ENCODE measurements at regions not wholly inside any gene's neighbourhood (a gene's known extent, or its start where the extent isn't known, plus 50 kb on each side); places are given as distances from the start of the nearest gene placed in this dataset.

DNA sequence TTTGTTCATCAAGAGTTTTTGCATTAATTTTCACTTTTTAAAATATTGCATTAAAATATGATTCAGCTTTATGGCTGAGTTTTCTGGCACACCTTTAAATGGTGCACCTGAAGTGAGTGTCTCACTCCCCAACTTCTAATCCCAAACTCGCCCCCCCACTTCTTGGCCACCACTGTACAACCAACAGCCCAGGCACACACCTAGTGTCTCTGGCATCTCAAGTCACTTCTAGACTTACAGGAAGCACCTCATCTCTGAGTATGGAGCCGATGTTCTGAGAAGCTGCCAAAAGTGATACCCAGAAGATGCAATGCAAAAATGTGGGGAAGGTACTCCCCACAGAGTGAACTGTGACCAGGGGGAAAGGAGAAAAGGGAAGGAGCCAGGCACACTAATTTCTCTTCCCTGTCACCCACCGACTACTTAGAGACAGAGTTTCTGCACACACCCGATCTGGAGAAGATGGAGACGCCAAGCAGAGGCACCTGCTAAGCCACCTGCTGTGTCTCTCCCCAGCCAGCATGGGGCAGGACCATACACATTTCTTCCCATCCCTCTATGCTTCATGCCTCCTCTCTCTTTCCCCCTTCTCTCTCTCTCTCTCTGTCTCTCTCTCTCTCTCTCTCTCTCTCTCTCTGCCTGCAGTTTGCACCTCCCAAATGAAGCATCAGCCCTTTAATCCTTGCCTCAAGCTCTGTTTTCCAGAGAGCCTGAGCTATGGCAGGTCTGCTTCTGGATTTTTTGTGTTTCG, 155.3 kb upstream of the ZNF507 start:
- in situ Hi-C loops (cut with MboI; ENCODE audit: low pct_ligation_motif_present in 1 of 4, low pct_unique_long_range_greater_than_20kb in 1 of 4, low sequenced_read_pairs in 3 of 4): no loop called here
- TF ChIP-seq POLR2AphosphoS5 (IDR thresholded peaks at IDR 0.05) (no peak), POLR2A (IDR thresholded peaks at IDR 0.05) (no peak), EP300 (IDR thresholded peaks at IDR 0.05; ENCODE audit: low read depth) (no peak), CTCF (IDR thresholded peaks at IDR 0.05) (no peak)
- intact Hi-C loops (cut with DNase I; ENCODE audit: low total_unique reads): no loop called here
- Histone ChIP-seq H3K4me1 (no peaks in the 10 kb centered on the region), H3K9me3 (no peaks in the 10 kb centered on the region), H3K27me3 (no peaks in the 10 kb centered on the region), H3K36me3 (no peaks in the 10 kb centered on the region), H3K27ac (no peak overlapping the region), H3K4me3 (no peak overlapping the region)
- WGBS, 2 donors (ENCODE audit: low coverage in 1 of 2): 55 to 57% methylated on average over 2 to 6 of the region's 6 CpGs
- no peak for DNase-seq

- H3K27me3 ChIP-seq: no peaks in the 10 kb centered on the region
- no peaks in the 10 kb centered on the region for H3K4me1 ChIP-seq
- 82% methylated on average over 3 of the region's 3 CpGs; no CpG with 5 or more reads in 1 of the 2 donors for WGBS, 2 donors (ENCODE audit: low coverage in 1 of 2)
- H3K27ac ChIP-seq: no peak overlapping the region
- no peaks in the 10 kb centered on the region for H3K36me3 ChIP-seq
- in situ Hi-C loops (cut with MboI; ENCODE audit: low pct_ligation_motif_present in 1 of 4, low pct_unique_long_range_greater_than_20kb in 1 of 4, low sequenced_read_pairs in 3 of 4) (no loop called here), intact Hi-C loops (cut with DNase I; ENCODE audit: low total_unique reads) (no loop called here)
- H3K4me3 ChIP-seq: no peak overlapping the region
- no peak for DNase-seq
- no peaks in the 10 kb centered on the region for H3K9me3 ChIP-seq
- no peak for TF ChIP-seq EP300 (IDR thresholded peaks at IDR 0.05; ENCODE audit: low read depth)
- TF ChIP-seq POLR2AphosphoS5 (IDR thresholded peaks at IDR 0.05): no peak
- TF ChIP-seq POLR2A (IDR thresholded peaks at IDR 0.05): no peak
- no peak for TF ChIP-seq CTCF (IDR thresholded peaks at IDR 0.05)
Observed at GRCh38 chr19:32191921-32192320, 153.5 kb upstream of the ZNF507 start.

- intact Hi-C loops (cut with DNase I; ENCODE audit: low total_unique reads): no loop called here
Observed at GRCh38 chr19:32195706-32196610, 149.5 kb upstream of the ZNF507 start.

More at GRCh38 chr19:32195706-32196610, 149.5 kb upstream of the ZNF507 start:
- no peak overlapping the region for H3K4me3 ChIP-seq
- TF ChIP-seq POLR2A (IDR thresholded peaks at IDR 0.05): no peak
- TF ChIP-seq EP300 (IDR thresholded peaks at IDR 0.05; ENCODE audit: low read depth): no peak
- no peak for TF ChIP-seq POLR2AphosphoS5 (IDR thresholded peaks at IDR 0.05)
- no peak for TF ChIP-seq CTCF (IDR thresholded peaks at IDR 0.05)
- H3K36me3 ChIP-seq: no peaks in the 10 kb centered on the region
- in situ Hi-C loops (cut with MboI; ENCODE audit: low pct_ligation_motif_present in 1 of 4, low pct_unique_long_range_greater_than_20kb in 1 of 4, low sequenced_read_pairs in 3 of 4): no loop called here
- 55 to 78% methylated on average over 3 to 13 of the region's 13 CpGs for WGBS, 2 donors (ENCODE audit: low coverage in 1 of 2)
- DNase-seq: no peak
- H3K4me1 ChIP-seq: no peaks in the 10 kb centered on the region
- no peaks in the 10 kb centered on the region for H3K27me3 ChIP-seq
- no peaks in the 10 kb centered on the region for H3K9me3 ChIP-seq
- no peak overlapping the region for H3K27ac ChIP-seq

Data from transverse colon (tissue), 4 donors.